Breast epithelium (tissue), 3 donors: ENCODE measurements at regions not wholly inside any gene's neighbourhood (a gene's known extent, or its start where the extent isn't known, plus 50 kb on each side); places are given as distances from the start of the nearest gene placed in this dataset.

ENCODE experiments used
- CTCF ChIP-seq, 3 donors: fragments of 450-650 bp; IDR thresholded peaks; one replicate each; pipeline ENCODE4 v1.5.1; 2016 to 2017; ENCODE audit warnings: antibody characterized with exemption in 3 of 3, mild to moderate bottlenecking in 3 of 3, moderate library complexity in 3 of 3
- POLR2AphosphoS5 ChIP-seq, 3 donors: sonication (generic); formaldehyde crosslinking; IDR thresholded peaks; one replicate each; pipeline ENCODE4 v1.6.1; 2017; ENCODE audit warnings: antibody characterized with exemption in 3 of 3

DNA sequence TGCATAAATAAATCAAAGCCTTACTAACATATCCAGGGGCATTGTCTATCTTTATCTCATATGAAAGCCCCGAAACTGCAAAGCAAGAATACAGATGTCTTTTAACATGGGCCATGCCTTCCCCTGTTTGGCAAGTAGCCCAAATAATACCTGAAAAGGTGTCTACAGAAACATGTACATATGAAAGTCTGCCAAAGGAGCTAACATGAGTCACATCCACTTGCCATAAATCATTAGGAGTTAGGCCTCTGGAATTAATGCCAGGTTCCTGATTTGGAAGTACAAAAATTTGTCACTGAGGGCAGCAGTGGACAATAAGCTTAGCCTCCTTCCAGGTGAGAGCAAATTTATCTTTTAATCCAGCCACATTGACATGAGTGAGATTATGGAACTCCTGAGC lies 85.5 kb upstream of the PGR start:
- TF ChIP-seq CTCF (IDR thresholded peaks at IDR 0.05): no peak
- TF ChIP-seq POLR2AphosphoS5 (IDR thresholded peaks at IDR 0.05): no peak
